Mesothelial cell of epicardium (in vitro differentiated cells): ENCODE measurements at regions not wholly inside any gene's neighbourhood (a gene's known extent, or its start where the extent isn't known, plus 50 kb on each side); places are given as distances from the start of the nearest gene placed in this dataset.

Experiments
- DNase-seq, 2 experiments: peaks; one replicate each; pipeline ENCODE4 v3.0.0; 2021; ENCODE audit warnings: low spot score in 2 of 2; ENCODE audit not compliant: unreplicated experiment in 2 of 2
- H3K27ac Mint-ChIP-seq: 2 replicates; pipeline ENCODE4 v1.8.0; 2021; ENCODE audit warnings: mixed read lengths
- H3K27me3 Mint-ChIP-seq: 2 replicates; pipeline ENCODE4 v1.8.0; 2021; ENCODE audit warnings: low read depth, mixed read lengths
- H3K36me3 Mint-ChIP-seq: 2 replicates; pipeline ENCODE4 v1.8.0; 2021; ENCODE audit warnings: mixed read lengths
- H3K4me1 Mint-ChIP-seq: 2 replicates; pipeline ENCODE4 v1.8.0; 2021; ENCODE audit warnings: mixed read lengths
- H3K4me3 Mint-ChIP-seq: 2 replicates; pipeline ENCODE4 v1.8.0; 2021; ENCODE audit warnings: mild to moderate bottlenecking, moderate library complexity, mixed read lengths
- H3K9me3 Mint-ChIP-seq: 2 replicates; pipeline ENCODE4 v1.8.0; 2021; ENCODE audit warnings: mixed read lengths
- CTCF ChIP-seq: fragments of 200-600 bp; sonication (generic); IDR thresholded peaks from one replicate; pipeline ENCODE4 v1.5.0; 2021; ENCODE audit warnings: antibody characterized with exemption; ENCODE audit not compliant: unreplicated experiment

DNA sequence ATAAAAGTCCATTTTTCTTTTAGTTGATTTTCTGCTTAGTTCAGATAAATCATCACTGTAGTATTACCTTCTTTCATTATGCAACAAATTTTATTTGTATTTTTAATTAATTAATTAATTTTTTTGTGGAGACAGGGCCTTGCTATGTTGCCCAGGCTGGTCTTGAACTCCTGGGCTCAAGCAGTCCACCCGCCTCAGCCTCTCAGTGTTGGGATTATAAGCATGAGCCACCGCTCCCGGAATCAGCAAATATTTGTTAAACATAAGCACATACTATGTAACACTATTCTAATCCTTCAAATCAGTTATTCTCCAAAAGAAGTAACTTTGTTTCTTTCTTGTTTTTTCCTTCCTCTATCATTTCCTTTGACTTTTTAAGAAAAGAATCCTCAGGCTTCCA, 584.8 kb upstream of the ANKRD30A start:
- Mint-ChIP-seq H3K4me1 (peaks cover 3% of the 10 kb centered on the region), H3K27me3 (no peaks in the 10 kb centered on the region), H3K27ac (no peak overlapping the region), H3K4me3 (no peak overlapping the region), H3K36me3 (no peaks in the 10 kb centered on the region), H3K9me3 (peaks cover 4% of the 10 kb centered on the region)
- DNase-seq = no peak
- no peak for TF ChIP-seq CTCF

DNA sequence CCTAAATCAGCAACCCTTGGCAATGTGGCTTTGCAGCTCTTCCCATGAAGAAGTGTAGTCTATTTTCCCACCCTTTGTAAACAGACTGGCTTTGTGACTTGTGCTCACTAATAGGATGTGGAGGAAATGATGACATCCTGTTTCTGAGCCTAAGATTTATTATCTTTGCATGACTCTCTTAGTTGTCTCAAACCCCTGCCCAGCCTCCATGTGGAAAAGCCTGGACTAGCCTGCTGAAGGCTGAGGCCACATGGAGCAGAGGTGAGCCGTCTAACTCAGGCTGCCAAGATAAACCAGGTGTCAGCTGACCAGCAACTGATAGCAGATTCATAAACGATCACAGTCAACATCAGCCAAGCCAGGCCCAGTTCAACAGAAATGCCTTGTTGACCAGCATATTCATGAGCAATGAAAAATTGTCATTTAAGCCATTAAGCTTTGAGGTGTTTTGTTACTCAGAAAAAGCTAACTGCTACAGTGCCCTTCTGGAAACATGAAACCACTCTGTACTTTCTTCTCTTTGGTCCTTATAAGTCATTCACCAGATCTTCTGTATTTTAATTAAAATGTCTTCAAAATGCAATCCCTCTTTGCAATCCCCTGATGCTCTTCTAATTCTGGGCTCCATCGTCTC, 586.3 kb upstream of the ANKRD30A start:
- H3K4me3 Mint-ChIP-seq = no peak overlapping the region
- no peaks in the 10 kb centered on the region for H3K27me3 Mint-ChIP-seq
- no peaks in the 10 kb centered on the region for H3K36me3 Mint-ChIP-seq
- no peak for TF ChIP-seq CTCF
- H3K4me1 Mint-ChIP-seq = peaks cover 3% of the 10 kb centered on the region
- no peak overlapping the region for H3K27ac Mint-ChIP-seq
- H3K9me3 Mint-ChIP-seq = peaks cover 4% of the 10 kb centered on the region
- DNase-seq = no peak

GRCh38 chr10:36534471-36535002, 590.9 kb upstream of the ANKRD30A start:
- no peak overlapping the region for H3K27ac Mint-ChIP-seq
- H3K27me3 Mint-ChIP-seq = no peaks in the 10 kb centered on the region
- peaks cover under 1% of the 10 kb centered on the region for H3K36me3 Mint-ChIP-seq
- H3K4me1 Mint-ChIP-seq = no peaks in the 10 kb centered on the region
- peaks cover 4% of the 10 kb centered on the region for H3K9me3 Mint-ChIP-seq
- no peak overlapping the region for H3K4me3 Mint-ChIP-seq
- DNase-seq = no peak
- TF ChIP-seq CTCF = no peak

- no peak overlapping the region for H3K27ac Mint-ChIP-seq
- no peak overlapping the region for H3K4me3 Mint-ChIP-seq
- H3K9me3 Mint-ChIP-seq = peaks cover 5% of the 10 kb centered on the region
- no peaks in the 10 kb centered on the region for H3K4me1 Mint-ChIP-seq
- TF ChIP-seq CTCF = no peak
- H3K27me3 Mint-ChIP-seq = no peaks in the 10 kb centered on the region
- DNase-seq = no peak
- peaks cover 2% of the 10 kb centered on the region for H3K36me3 Mint-ChIP-seq
Measured at GRCh38 chr10:36533861-36534260, 591.5 kb upstream of the ANKRD30A start.

GRCh38 chr10:36533316-36533715, 592.1 kb upstream of the ANKRD30A start:
- H3K9me3 Mint-ChIP-seq = peaks cover 10% of the 10 kb centered on the region
- H3K27ac Mint-ChIP-seq = no peak overlapping the region
- DNase-seq = no peak

More at GRCh38 chr10:36533316-36533715, 592.1 kb upstream of the ANKRD30A start:
- no peak overlapping the region for H3K4me3 Mint-ChIP-seq
- no peaks in the 10 kb centered on the region for H3K4me1 Mint-ChIP-seq
- peaks cover 2% of the 10 kb centered on the region for H3K36me3 Mint-ChIP-seq
- TF ChIP-seq CTCF = no peak
- H3K27me3 Mint-ChIP-seq = no peaks in the 10 kb centered on the region
